ENCODE measurements at regions not wholly inside any gene's neighbourhood (a gene's known extent, or its start where the extent isn't known, plus 50 kb on each side); places are given as distances from the start of the nearest gene placed in this dataset.

- H3K4me2 ChIP-seq, result no peak overlapping the region
- H3K79me2 ChIP-seq (ENCODE audit: low read depth), result no peaks in the 10 kb centered on the region
- no peak overlapping the region for H3K4me3 ChIP-seq
- Mint-ChIP-seq H3K4me1 (peaks cover 28% of the 10 kb centered on the region), H3K27me3 (ENCODE audit: insufficient read depth, low read depth) (peaks cover 10% of the 10 kb centered on the region), H3K27ac (no peak overlapping the region), H3K36me3 (peaks cover 2% of the 10 kb centered on the region), H3K9me3 (peaks cover 14% of the 10 kb centered on the region), H3K4me3 (no peak overlapping the region)
- no peaks in the 10 kb centered on the region for H3K36me3 ChIP-seq
- H3K4me1 ChIP-seq, result peaks cover 11% of the 10 kb centered on the region
- no peak for TF ChIP-seq CTCF (IDR thresholded peaks at IDR 0.05)
- no peak for TF ChIP-seq EZH2 (IDR thresholded peaks at IDR 0.05)
- TF ChIP-seq EZH2phosphoT487 (IDR thresholded peaks at IDR 0.05), result no peak
- H3K27me3 ChIP-seq, result no peaks in the 10 kb centered on the region
- peak overlapping the region; percentile 74 for H2AFZ ChIP-seq (replicated peaks)
- DNase-seq (ENCODE audit: low spot score), result peak; percentile 42
- no peak overlapping the region for H3K9ac ChIP-seq
- no peak overlapping the region for H3K27ac ChIP-seq
- no peaks in the 10 kb centered on the region for H3K9me3 ChIP-seq (ENCODE audit: low read depth)
- H3F3A ChIP-seq (ENCODE audit: low read depth), result no peaks in the 10 kb centered on the region
- no peaks in the 10 kb centered on the region for H4K20me1 ChIP-seq (ENCODE audit: low read depth)
These were observed 325.3 kb upstream of the MYT1L start for GRCh38 chr2:2656115-2657011.

DNA sequence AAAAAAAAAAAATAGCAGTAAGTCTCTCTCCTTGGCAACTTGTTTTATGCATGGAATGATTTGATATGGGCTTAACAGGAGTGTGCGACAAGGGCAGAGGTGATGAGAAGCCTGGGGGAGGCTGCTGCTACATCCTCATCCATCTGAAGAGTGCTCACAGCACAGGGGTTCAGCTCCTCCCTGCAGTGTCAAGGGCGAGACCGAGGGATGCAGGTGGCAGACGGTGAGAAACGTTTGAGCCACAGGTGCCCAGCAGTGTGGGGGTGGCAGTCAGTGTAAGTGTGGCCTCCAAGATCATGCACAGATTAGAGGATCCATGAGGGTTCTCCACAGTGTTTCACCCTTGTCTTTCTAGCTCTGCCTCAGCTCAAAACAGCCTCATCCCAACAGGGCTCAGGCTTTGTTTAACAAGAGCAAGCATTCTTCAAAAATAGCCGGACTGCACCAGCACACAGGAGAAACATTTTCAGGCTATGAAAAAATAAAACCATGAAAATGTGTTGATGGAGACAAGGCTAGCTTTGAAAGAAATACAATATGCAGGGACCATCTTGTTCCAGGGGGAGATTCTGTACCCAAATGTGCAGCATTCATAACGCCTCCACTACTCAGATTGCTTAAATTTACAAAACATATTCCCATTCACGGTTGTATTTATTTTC, 324.5 kb upstream of the MYT1L start:
- Histone ChIP-seq H3K9ac (no peak overlapping the region), H3K4me2 (no peak overlapping the region), H2AFZ (replicated peaks) (peak overlapping the region; percentile 74), H3K27ac (no peak overlapping the region), H3K79me2 (ENCODE audit: low read depth) (no peaks in the 10 kb centered on the region), H3K4me1 (peaks cover 11% of the 10 kb centered on the region), H3K4me3 (no peak overlapping the region), H3K36me3 (no peaks in the 10 kb centered on the region), H3F3A (ENCODE audit: low read depth) (no peaks in the 10 kb centered on the region), H4K20me1 (ENCODE audit: low read depth) (no peaks in the 10 kb centered on the region), H3K9me3 (ENCODE audit: low read depth) (no peaks in the 10 kb centered on the region), H3K27me3 (no peaks in the 10 kb centered on the region)
- TF ChIP-seq CTCF (IDR thresholded peaks at IDR 0.05) (no peak), EZH2phosphoT487 (IDR thresholded peaks at IDR 0.05) (no peak), EZH2 (IDR thresholded peaks at IDR 0.05) (no peak)
- peaks cover 2% of the 10 kb centered on the region for H3K36me3 Mint-ChIP-seq
- peaks cover 14% of the 10 kb centered on the region for H3K9me3 Mint-ChIP-seq
- peaks cover 28% of the 10 kb centered on the region for H3K4me1 Mint-ChIP-seq
- H3K4me3 Mint-ChIP-seq, result peak overlapping the region; percentile 42
- H3K27ac Mint-ChIP-seq, result no peak overlapping the region
- H3K27me3 Mint-ChIP-seq (ENCODE audit: insufficient read depth, low read depth), result peaks cover 9% of the 10 kb centered on the region
- DNase-seq (ENCODE audit: low spot score), result no peak

DNA sequence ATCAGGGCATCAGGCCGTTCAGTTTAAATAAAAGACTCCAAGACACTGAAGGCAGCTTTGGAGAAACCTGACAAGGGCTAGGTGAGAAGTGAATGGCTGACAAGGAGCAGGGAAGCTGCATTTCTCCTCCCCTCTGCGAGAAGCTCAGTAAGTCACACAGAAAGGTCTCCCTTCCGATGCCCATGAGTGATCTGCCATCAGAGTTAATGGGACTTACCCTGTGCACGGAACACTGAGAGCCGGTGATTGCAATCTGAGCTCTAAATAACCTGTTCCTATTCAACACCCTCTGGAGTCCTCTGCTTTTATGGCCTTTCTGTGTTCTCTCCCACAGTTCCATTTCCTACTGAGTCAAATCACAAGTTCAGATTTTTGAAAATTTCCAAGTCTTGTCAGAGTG, 322.2 kb upstream of the MYT1L start:
- H3K4me1 Mint-ChIP-seq, result peaks cover 34% of the 10 kb centered on the region
- no peaks in the 10 kb centered on the region for H3K27me3 ChIP-seq
- H3K4me3 Mint-ChIP-seq, result no peak overlapping the region
- no peaks in the 10 kb centered on the region for H4K20me1 ChIP-seq (ENCODE audit: low read depth)
- no peak overlapping the region for H3K27ac ChIP-seq
- H3K36me3 Mint-ChIP-seq, result no peaks in the 10 kb centered on the region
- H3K4me3 ChIP-seq, result no peak overlapping the region
- no peak overlapping the region for H3K27ac Mint-ChIP-seq
- H3K4me2 ChIP-seq, result no peak overlapping the region
- H3K9ac ChIP-seq, result no peak overlapping the region
- H3F3A ChIP-seq (ENCODE audit: low read depth), result no peaks in the 10 kb centered on the region
- H3K4me1 ChIP-seq, result peaks cover 11% of the 10 kb centered on the region
- H3K27me3 Mint-ChIP-seq (ENCODE audit: insufficient read depth, low read depth), result peaks cover 9% of the 10 kb centered on the region
- no peaks in the 10 kb centered on the region for H3K36me3 ChIP-seq
- peaks cover 3% of the 10 kb centered on the region for H3K9me3 Mint-ChIP-seq
- no peaks in the 10 kb centered on the region for H3K79me2 ChIP-seq (ENCODE audit: low read depth)
- TF ChIP-seq EZH2phosphoT487 (IDR thresholded peaks at IDR 0.05) (no peak), CTCF (IDR thresholded peaks at IDR 0.05) (no peak)
- no peak for DNase-seq (ENCODE audit: low spot score)
- H2AFZ ChIP-seq (replicated peaks), result no peak overlapping the region
- no peaks in the 10 kb centered on the region for H3K9me3 ChIP-seq (ENCODE audit: low read depth)
